ENCODE measurements at regions not wholly inside any gene's neighbourhood (a gene's known extent, or its start where the extent isn't known, plus 50 kb on each side); places are given as distances from the start of the nearest gene placed in this dataset.

- ChIA-PET CTCF (no interaction called here), POLR2A (no interaction called here)
- peaks cover 14% of the 10 kb centered on the region for H3K9me3 Mint-ChIP-seq
- ATAC-seq (no peak), DNase-seq (ENCODE audit: low spot score) (no peak)
- no peak overlapping the region for H3K27ac Mint-ChIP-seq
- peaks cover 61% of the 10 kb centered on the region for H3K4me1 Mint-ChIP-seq
- H3K27me3 Mint-ChIP-seq (ENCODE audit: low read depth) = no peaks in the 10 kb centered on the region
- H3K4me3 Mint-ChIP-seq = no peak overlapping the region
- TF ChIP-seq CREM (CRISPR knock-in tag; IDR thresholded peaks at IDR 0.05) (no peak), ETV6 (CRISPR knock-in tag; IDR thresholded peaks at IDR 0.05) (no peak), SOX15 (CRISPR knock-in tag; IDR thresholded peaks at IDR 0.05) (no peak), PREB (CRISPR knock-in tag; IDR thresholded peaks at IDR 0.05; ENCODE audit: borderline replicate concordance) (no peak), PRRX2 (CRISPR knock-in tag; IDR thresholded peaks at IDR 0.05) (no peak), ZNF396 (CRISPR knock-in tag; IDR thresholded peaks at IDR 0.05; ENCODE audit: borderline replicate concordance) (no peak)
- TF ChIP-seq, protein P1, sequence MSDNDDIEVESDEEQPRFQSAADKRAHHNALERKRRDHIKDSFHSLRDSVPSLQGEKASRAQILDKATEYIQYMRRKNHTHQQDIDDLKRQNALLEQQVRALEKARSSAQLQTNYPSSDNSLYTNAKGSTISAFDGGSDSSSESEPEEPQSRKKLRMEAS (CRISPR knock-in tag; IDR thresholded peaks at IDR 0.05) = no peak
- TF ChIP-seq, protein P2, sequence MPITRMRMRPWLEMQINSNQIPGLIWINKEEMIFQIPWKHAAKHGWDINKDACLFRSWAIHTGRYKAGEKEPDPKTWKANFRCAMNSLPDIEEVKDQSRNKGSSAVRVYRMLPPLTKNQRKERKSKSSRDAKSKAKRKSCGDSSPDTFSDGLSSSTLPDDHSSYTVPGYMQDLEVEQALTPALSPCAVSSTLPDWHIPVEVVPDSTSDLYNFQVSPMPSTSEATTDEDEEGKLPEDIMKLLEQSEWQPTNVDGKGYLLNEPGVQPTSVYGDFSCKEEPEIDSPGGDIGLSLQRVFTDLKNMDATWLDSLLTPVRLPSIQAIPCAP (CRISPR knock-in tag; IDR thresholded peaks at IDR 0.05) = no peak
- TF ChIP-seq, protein P3, sequence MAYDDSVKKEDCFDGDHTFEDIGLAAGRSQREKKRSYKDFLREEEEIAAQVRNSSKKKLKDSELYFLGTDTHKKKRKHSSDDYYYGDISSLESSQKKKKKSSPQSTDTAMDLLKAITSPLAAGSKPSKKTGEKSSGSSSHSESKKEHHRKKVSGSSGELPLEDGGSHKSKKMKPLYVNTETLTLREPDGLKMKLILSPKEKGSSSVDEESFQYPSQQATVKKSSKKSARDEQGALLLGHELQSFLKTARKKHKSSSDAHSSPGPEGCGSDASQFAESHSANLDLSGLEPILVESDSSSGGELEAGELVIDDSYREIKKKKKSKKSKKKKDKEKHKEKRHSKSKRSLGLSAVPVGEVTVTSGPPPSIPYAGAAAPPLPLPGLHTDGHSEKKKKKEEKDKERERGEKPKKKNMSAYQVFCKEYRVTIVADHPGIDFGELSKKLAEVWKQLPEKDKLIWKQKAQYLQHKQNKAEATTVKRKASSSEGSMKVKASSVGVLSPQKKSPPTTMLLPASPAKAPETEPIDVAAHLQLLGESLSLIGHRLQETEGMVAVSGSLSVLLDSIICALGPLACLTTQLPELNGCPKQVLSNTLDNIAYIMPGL (CRISPR knock-in tag; IDR thresholded peaks at IDR 0.05) = no peak
- peaks cover 2% of the 10 kb centered on the region for H3K36me3 Mint-ChIP-seq
Observed at GRCh38 chr4:79652232-79652631, 244.2 kb upstream of the GK2 start.

GRCh38 chr4:79651456-79651855, 243.4 kb upstream of the GK2 start:
- DNase-seq (ENCODE audit: low spot score) (no peak), ATAC-seq (peak; percentile 76)
- H3K27me3 Mint-ChIP-seq (ENCODE audit: low read depth) = no peaks in the 10 kb centered on the region
- no peaks in the 10 kb centered on the region for H3K36me3 Mint-ChIP-seq
- peak overlapping the region; percentile 42 for H3K4me3 Mint-ChIP-seq
- H3K27ac Mint-ChIP-seq = peak overlapping the region; percentile 98
- peaks cover 67% of the 10 kb centered on the region for H3K4me1 Mint-ChIP-seq
- ChIA-PET POLR2A (no interaction called here), CTCF (no interaction called here)
- peaks cover 9% of the 10 kb centered on the region for H3K9me3 Mint-ChIP-seq
- TF ChIP-seq TEAD1 (CRISPR knock-in tag; IDR thresholded peaks at IDR 0.05) (peak; percentile 28; the same call in 1 of the 2 replicates), ZNF281 (CRISPR knock-in tag; IDR thresholded peaks at IDR 0.05) (no peak), ESRRA (CRISPR knock-in tag; IDR thresholded peaks at IDR 0.05; ENCODE audit: borderline replicate concordance) (no peak), HMGA2 (CRISPR knock-in tag; IDR thresholded peaks at IDR 0.05) (no peak), ATF2 (CRISPR knock-in tag; IDR thresholded peaks at IDR 0.05; ENCODE audit: borderline replicate concordance, low read depth) (no peak), JAZF1 (CRISPR knock-in tag; IDR thresholded peaks at IDR 0.05) (no peak)
- TF ChIP-seq, protein P3 (CRISPR knock-in tag; IDR thresholded peaks at IDR 0.05) = no peak
- TF ChIP-seq, protein P4, sequence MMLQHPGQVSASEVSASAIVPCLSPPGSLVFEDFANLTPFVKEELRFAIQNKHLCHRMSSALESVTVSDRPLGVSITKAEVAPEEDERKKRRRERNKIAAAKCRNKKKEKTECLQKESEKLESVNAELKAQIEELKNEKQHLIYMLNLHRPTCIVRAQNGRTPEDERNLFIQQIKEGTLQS (CRISPR knock-in tag; conservative IDR thresholded peaks at IDR 0.05) = no peak
